ENCODE measurements at regions not wholly inside any gene's neighbourhood (a gene's known extent, or its start where the extent isn't known, plus 50 kb on each side); places are given as distances from the start of the nearest gene placed in this dataset.
"Not testable (repeated sequence)": the region's sequence is repeated elsewhere in the genome, so short reads cannot be mapped to it uniquely, and the experiment has no call there.

DNA sequence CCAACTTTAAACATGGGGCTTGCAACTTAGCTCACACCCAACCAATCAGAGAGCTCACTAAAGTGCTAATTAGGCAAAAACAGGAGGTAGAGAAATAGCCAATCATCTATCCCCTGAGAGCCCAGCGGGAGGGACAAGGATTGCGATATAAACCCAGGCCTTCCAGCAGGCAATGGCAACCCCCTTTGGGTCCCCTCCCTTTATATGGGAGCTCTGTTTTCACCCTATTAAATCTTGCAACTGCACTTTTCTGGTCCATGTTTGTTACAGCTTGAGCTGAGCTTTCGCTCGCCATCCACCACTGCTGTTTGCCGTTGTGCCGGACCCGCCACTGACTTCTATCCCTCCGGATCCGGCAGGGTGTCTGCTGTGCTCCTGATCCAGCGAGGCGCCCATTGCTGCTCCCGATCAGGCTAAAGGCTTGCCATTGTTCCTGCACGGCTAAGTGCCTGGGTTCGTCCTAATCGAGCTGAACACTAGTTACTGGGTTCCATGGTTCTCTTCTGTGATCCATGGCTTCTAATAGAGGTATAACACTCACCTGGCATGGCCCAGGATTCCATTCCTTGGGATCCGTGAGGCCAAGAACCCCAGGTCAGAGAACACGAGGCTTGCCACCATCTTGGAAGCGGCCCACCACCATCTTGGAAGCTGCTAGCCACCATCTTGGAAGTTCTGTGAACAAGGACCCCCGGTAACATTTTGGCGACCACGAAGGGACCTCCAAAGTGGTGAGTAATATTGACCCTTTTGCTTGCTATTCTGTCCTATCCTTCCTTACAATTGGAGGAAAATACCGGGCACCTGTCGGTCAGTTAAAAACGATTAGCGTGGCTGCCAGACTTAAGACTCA, 161.3 kb upstream of the GCFC2 start:
- not testable (repeated sequence) for DNase-seq

DNA sequence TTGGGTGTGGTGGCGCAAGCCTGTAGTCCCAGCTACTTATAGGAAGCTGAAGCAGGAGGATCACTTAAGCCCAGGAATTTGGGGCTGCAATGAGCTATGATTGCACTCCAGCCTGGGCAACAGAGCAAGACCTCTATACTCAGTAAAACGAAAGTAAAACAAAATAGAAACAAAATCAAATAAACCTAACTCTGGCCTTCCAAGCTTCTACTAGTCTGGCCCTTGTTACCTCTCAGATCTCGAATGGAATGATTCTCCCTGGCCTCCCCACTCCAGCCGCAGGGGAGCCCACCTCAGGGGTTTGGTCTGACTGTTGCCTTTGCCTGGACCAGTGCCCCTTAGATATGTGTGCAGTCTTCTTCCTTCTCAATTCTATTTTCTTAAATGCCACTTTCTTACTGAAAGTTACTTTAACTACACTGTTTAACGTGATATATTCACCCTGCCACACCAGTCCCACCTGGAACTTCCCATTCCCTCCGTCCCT, 160.0 kb upstream of the GCFC2 start:
- no peak for DNase-seq

DNA sequence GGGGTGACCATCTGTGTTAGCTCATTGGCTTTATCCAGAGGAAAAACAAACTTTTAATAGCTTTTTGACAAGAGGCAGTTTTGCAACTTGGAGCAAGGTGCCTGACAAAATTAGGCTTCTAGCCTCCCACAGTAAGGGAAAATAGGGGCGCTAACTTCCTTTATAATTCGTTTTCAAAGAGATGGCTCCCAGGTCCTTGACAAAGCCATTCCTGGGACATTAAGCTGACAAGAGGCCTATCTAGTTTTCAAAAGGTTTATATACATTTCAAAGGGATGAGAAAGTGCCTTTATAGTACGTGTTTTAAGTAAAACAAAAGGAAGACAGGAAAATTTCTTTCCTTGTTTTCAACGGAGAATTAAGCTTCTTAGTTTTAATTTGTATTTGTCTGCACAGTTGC, 159.4 kb upstream of the GCFC2 start:
- DNase-seq: no peak

DNA sequence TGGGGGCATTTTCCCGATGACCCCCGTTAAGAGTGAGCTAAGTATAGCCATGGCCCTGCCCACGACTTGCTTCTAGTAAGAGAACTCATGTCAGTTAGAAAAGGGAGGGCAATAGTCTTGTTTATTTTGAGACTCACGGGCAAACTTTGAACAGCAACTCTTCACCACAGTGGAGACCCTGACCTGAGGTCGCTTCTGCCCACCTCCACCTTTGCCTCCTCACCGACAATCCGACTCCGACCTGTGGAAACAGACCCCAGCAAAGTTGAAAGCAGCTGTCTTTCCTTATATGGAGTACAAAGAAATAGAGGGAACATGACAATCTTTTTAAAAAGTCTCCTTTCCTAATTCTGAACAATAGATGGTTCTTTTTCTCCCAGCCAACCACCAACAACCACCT, 155.0 kb upstream of the GCFC2 start:
- DNase-seq: no peak

DNA sequence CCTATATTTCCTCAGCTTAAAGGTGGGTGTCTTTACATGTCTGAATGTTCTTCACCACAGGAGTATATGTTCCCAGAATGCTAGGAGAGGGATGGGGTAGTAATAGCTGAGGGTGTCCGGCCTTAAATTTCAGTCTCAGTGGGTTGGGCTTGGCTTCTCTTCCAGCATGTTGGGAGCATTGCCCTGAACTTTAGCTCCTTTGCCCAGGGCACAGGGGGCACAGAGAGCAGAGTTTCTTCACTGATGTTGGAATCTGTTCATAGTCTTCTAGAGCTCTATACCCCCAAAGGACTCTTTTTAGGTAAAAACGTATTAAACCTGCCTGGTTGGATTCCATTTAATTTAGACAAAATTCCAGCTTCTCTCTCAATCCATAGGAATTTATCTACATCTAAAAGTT, 154.4 kb upstream of the GCFC2 start:
- DNase-seq: no peak

DNA sequence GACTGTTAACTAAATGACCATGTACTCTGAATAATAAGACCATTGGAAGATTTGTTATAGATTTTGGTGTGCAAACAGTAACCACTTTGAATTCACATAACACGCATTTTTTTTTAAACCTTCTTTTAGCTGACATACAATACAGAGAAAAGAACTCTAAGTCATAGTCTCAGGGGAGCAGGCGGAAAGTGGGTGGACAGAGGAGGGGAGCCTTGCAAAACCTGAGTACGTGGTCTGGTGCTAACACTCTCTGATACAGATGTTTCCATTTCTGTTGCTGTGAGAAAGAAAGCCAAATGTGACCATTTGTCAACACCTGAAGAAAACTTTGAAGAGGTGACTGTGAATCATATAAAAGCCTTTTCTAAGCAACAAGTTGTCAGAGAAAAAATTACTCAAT, 151.8 kb upstream of the GCFC2 start:
- DNase-seq: no peak

DNA sequence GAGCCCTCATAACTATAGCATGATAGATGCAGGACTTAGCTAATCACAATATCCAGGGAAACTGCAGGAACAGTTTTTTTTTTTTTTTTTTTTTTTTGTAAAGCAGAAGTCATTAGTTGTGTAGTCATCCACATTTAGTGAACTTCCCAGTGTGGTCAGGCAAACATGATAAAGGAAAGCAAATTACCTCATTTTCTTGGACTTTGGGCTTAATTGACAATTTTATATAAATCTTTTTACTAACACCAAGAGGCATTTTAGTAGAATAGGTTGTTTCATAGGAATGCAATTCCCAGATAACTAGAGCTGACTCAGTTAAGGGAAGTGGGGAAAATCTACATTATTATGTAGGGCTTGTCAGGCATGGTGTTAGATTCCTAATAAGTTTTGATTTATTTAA, 142.7 kb upstream of the GCFC2 start:
- no peak for DNase-seq

DNA sequence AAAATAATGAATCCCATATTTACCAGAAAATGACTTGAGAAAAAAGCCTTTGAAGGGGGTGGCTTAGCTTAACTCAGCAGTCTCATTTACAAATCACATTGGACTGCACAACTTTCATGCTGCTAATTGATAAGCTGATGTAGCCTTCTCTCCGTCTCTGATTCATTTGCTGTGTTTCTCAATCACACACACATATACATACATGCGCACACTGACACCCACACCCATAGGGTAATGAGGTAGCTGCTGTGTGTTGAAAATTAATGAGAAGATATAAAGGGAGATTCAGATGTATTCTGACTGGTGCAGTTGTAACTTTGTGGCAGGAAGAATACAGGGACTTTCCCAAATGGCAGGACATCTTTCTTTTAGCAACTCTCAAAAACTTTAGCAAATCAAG, 141.9 kb upstream of the GCFC2 start:
- DNase-seq: no peak

DNA sequence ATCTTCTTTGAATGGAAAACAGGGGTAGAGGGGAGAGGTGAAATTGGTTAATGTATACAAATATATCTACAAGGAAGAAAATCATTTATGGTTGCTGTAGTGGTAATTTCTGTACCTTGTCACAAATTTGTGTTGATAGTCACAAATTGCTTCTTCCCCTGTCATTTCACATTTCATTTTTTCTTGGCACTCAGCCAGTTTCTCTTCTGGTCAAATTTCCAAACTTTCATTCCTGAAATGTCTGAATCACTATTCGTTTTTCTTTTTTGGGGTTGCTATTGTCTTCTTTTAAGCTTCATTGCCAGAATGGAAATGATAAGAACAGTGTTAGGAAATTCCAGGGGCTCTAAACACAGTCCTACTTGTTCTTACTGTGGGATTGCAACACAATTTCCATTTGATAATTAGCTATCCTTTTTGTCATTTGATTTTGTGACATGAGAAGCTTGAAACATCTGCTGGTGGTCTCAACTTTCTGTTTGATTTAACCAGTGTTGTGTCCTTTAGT, 136.0 kb upstream of the GCFC2 start:
- no peak for DNase-seq

DNA sequence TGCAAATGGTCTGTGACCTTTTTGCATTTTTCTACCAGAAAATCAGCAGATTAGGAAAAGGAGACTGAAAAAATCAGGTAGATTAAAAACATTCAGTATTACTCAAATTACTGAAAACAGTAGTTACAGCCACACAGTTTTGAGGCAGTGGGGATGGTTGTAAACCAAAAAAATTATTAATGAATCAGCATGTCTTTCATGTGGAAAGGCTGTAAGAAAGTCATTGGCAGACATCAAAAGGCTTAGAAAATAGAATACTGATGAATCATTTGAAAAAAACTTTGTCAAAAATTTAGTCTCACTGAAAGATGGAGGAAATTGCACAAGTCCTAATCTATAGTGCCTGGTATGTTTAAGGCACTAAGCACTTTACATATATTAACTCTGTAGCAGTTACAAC, 133.9 kb upstream of the GCFC2 start:
- DNase-seq: no peak

DNA sequence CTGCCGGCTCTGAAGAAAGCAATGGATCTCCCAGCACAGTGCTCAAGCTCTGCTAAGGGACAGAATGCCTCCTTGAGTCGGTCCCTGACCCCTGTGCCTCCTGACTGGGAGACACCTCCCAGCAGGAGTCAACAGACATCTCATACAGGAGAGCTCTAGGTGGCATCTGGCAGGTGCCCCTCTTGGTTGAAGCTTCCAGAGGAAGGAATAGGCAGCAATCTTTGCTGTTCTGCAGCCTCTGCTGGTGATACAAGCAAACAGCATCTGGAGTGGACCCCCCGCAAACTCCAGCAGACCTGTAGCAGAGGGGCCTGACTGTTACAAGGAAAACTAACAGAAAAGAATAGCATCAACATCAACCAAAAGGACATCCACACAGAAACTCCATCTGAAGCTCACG, 123.9 kb upstream of the GCFC2 start:
- DNase-seq: not testable (repeated sequence)

DNA sequence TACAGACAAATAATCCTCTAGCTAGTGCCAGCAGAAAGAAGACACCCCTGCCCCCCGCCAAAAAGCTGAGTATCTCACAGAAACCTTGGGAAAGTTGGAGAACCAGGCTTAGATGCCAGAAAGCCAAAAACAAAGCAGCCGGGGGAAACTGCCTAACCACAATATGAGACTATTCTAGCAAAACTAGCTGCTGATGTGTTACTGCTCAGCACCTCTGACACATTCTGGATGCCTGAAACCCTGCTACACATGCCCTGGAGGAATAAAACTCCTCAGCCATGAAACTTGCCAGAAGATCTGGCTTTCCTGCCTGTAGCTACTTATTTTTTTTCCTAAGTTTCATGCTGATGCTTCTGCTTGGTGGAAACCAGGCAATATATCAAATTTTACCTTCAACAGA, 122.7 kb upstream of the GCFC2 start:
- DNase-seq: no peak

DNA sequence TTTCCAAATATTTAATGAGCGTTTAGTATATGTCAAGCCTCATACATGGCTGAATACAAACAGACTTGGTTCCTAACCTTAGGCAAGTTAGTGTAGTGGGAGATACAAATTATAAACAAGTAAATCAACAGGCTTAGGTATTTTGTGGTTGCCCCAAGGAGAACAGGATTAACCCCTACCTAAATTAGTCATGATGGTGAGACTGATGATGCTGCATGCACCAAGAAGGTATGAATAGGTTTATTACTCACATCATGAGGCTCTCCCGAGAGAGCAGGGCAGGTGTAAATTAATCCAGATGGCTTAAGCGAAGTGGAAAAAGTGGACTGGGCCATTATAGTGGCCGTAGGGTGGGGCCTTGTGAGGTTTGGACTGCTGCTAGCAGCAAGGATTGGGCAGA, 118.1 kb upstream of the GCFC2 start:
- DNase-seq: no peak

DNA sequence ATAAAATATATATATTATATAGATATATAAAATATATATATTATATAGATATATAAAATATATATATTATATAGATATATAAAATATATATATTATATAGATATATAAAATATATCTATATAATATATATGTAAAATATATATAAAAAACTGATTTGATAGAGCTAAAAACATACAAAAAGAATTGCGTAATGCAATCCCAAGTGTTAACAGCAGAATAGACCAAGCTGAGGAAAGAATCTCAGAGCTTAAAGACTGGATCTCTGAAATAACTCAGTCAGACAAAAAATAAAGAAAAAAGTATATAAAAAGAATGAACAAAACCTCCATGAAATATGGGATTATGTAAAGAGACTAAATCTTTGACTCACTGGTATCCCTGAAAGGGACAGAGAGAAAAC, 112.8 kb upstream of the GCFC2 start:
- not testable (repeated sequence) for DNase-seq

DNA sequence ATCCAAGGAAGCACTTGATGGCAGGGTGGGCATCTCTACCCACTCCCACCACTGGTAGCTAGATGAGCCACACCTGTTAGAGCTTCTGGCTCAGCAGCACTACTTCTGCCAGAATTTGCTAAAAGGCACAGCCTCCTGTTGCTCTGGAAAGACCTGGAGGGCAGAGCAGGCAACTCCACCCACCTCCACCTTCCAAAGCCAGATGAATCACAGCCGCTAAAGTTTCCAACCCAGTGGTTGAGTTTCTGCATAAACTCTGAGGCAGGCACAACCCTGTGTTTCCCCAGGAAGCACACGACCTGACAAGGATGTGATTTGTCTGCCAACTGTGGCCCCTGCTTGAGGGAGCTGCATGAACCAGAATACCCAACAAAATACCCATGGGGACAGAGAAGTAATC, 111.6 kb upstream of the GCFC2 start:
- no peak for DNase-seq

DNA sequence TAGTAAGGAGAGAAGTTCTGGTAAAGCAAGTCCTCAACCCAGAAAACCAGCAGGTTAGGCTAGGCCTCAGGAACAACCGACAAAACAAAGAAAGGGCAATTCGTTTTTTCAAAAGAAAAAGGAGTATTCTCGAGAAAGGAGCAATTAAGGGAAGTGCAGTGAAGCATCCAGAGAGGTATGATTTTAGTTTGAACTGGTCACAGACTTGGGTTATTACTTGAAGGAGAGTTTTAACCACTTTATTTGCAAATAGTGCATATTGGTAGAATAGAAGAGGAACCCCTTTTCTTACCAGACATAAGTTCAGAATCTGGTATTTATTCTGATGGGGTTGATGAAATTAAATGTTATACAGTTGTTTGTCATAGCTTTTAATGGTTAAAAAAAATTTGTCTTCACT, 110.0 kb upstream of the GCFC2 start:
- no peak for DNase-seq

DNA sequence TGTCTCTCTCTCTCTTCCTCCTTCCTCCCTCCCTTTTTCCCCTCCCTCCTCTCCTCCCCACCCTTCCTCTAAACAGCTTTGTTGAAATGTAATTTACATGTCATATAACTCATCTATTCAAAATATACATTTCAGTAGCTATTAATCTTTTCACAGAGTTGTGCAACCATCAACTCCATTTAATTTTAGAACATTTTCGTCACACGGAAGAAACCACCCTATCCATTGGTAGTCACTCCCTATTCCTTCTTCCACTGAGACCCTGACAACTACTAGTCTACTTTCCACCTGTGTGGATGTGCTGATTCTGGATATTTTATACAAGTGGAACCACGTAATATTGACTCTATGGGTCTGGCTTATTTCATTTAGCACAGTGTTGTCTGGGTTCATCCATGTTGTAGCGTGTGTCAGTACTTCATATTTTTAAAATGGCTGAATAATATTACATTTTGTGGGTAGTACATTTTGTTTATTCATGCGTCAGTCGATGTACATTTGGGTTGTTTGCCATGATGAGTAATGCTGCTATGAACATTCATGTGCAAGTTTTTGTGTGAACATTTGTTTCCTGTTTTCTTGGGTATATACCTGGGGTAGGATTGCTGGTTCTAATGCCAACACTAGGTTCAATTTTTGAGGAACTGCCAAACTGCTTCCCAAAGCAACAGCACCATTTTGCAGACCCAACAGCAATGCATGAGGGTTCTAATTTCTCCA, 100.1 kb upstream of the GCFC2 start:
- no peak for DNase-seq

DNA sequence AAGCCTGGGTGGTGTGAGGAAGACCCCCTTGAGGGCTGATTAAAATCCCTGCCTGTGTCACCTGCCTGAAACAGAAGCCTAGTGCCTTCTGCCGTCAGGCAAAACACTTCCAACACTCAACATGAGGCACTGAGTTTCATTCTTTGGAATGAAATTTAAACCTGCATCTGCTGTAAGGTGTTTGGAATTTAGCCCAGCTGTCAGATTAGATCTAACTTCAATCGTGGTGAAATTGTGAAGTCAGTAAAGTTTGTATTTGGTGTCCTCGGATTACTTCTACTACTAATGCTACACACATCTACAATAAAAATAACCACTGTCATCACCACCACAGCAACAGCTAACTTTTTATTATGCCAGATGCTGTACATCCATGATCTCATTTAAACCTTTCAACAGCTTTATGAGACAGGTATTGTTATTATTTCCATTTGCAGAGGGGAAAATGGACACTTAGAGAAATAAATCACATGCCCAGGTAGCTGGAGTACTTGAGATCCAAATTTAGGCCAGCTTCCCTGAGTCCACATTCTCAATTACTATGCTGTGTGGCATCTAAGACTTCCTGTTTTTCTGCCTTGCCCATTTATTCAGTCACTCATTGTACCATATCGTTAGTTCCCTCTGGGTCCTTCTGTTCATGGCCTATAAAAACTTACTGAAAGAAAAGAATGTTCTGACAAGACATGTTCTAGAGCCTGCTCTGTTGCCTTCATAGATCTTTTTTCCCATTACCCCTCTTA, 98.2 kb upstream of the GCFC2 start:
- no peak for DNase-seq

DNA sequence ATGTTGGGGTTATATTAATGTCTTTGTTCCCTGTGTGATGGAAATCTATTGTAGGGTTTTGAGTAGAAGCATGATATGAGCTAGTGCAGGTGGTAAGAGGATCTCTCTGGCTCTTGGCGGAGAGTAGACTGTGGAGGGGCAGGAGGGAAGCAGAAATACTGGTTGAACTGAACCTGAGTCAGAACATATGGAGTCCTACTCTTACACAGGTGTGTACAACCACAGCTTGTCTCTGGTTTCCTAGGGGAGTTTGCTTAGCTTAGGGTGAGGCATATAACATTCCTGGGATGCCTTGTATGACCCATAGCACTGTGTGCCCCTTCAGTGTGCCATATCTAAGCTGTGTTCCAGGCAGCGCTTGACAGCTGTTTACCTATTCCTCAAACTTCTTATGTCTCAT, 97.3 kb upstream of the GCFC2 start:
- DNase-seq: no peak

DNA sequence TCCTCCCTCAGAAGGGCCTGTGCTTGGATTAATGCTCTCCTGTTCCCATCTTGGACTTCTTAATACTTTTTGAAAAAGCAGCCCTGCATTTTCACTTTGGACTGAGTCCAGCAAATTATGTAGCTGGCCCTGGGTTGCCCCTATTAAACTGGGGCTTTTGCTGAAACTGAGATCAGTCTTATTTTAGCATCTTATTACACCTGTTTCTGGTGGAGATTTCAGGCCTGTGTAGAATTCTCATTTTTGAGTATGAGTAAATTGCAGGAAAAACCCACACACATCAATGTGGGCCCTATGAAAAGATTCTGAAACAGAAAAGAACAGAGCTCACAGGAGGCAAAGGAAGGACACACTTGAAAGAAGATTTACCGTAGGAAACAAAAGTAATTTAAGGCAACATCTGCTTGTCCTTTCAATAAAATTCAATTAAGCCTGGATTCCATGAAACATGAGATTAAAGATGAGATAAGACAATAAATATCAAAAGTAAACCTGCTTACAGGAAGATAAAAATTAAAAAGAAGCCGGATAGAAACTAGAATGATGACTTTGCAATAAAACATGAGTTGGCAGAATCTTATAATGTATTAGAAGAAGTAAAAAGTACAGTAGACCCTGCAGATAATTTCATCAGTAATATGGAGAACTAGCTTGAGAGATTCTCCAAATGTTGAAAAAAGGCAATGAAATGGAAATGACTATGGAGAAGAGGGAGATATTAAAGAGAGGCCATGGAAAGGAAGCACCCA, 90.7 kb upstream of the GCFC2 start:
- DNase-seq: no peak

DNA sequence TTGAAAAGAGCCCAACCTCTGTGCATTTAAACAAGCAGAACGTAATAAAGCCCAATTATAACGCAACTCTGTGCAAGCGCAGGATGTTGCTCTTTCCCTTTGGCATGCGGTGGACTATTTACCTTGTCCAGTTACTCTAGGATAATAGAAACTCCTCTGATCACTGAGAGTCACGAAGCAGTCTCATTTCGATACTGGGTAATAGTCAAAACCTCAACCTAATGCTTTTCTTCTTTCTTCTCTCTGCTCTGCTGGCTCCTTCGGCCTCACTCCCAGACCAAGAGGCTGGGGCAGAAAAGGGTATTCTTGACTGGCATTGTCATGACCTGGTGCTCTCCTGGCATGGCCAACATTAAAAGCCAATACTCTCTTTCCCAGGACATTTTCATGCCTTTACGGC, 89.7 kb upstream of the GCFC2 start:
- DNase-seq: no peak

DNA sequence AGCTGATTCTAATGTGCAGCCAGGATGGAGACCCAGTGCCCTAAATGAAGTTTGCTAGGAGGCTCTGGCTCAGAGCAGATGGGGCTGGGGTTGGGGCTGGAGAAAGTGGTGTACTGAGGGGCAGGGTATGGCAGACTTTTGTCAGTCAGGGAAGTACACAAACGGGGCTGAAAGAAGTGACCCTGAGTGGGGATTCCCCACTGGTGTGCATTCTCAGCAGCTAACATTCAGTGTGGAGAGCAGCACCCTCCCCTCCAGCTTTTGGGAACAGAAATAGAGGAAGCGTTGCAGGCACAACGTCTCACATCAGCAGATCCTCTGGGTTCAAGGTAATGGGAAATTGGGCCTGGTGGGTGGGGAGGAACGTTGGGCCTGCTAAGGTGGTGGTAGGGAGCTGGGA, 89.1 kb upstream of the GCFC2 start:
- DNase-seq: no peak

DNA sequence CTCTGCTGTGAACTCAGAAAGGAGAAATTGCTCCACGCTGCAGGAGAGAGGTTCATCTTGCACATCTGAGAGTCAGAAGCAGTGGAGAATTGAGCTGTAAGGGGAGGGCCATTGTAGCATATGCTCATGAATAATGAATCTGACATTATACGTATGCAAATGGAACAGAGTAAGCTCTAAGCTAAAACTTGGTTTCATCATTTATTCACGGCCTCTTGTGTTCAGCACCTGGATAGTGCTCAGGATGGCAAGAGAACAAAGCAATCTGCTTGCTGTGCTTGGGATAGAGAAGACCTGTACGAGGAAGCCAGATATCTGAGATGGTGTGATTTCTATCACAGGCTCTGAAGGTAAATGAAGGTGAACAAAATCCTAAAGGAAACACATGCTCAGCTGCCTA, 87.9 kb upstream of the GCFC2 start:
- DNase-seq: no peak

All from NCI-H1417 (cell line).